ENCODE measurements at regions not wholly inside any gene's neighbourhood (a gene's known extent, or its start where the extent isn't known, plus 50 kb on each side); places are given as distances from the start of the nearest gene placed in this dataset.
A peak's percentile ranks its signal among the peaks of the same experiment; 100 is the strongest.

DNA sequence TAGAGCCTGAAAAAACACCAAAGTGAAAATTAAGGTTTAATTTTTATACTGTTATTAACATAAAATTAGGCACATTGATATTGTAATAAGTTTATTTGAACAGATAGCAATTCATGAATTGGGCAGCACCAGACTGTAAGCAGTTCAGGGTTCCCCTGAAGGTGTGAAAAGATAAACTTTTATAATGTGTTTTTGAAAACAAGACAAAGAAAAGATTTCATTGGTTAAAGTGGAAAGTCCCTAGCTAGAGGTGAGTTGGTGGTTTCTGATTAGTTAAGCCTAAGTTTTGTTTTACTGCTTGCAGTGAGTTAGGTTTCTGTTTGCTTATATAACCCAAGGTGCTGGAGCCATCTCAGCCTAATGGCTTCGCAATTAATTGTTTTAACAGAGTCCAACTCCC is 96.5 kb upstream of the RPS23 start:
- no peak for DNase-seq (ENCODE audit: low spot score)
- Histone ChIP-seq H3K9me3 (ENCODE audit: severe bottlenecking) (no peaks in the 10 kb centered on the region), H3K36me3 (ENCODE audit: low read depth) (no peaks in the 10 kb centered on the region), H3K4me1 (ENCODE audit: insufficient read depth, poor library complexity, severe bottlenecking) (no peaks in the 10 kb centered on the region), H3K27ac (ENCODE audit: poor library complexity, severe bottlenecking) (no peak overlapping the region), H3K4me3 (ENCODE audit: severe bottlenecking) (no peak overlapping the region), H3K27me3 (ENCODE audit: insufficient read depth, poor library complexity, severe bottlenecking) (no peaks in the 10 kb centered on the region)
- ATAC-seq (ENCODE audit: low read depth), result no peak
- no peak for TF ChIP-seq CTCF (IDR thresholded peaks at IDR 0.05; ENCODE audit: poor library complexity, severe bottlenecking)

DNA sequence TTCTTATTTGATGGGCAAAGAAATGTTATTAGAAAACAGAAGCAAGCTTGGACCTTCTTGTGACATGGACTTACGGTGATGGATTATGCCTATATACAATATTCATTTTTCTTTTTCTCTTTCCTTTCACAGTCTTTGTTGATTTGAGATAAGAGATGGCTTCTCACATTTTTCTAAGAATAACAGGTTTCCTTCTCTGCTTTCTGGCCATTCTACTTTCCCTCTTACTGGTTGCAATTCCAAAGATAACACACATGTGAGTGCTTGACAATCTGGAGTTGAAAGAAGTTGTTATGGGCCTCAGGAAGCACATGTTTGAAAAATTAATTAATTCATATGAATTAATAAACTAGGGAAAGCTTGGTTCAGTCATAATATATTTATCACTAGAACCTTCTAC is 89.8 kb upstream of the RPS23 start:
- DNase-seq (ENCODE audit: low spot score) (no peak), ATAC-seq (ENCODE audit: low read depth) (no peak)
- no peak for TF ChIP-seq CTCF (IDR thresholded peaks at IDR 0.05; ENCODE audit: poor library complexity, severe bottlenecking)
- Histone ChIP-seq H3K27me3 (ENCODE audit: insufficient read depth, poor library complexity, severe bottlenecking) (no peaks in the 10 kb centered on the region), H3K4me3 (ENCODE audit: severe bottlenecking) (no peak overlapping the region), H3K4me1 (ENCODE audit: insufficient read depth, poor library complexity, severe bottlenecking) (peaks cover 15% of the 10 kb centered on the region), H3K27ac (ENCODE audit: poor library complexity, severe bottlenecking) (no peak overlapping the region), H3K36me3 (ENCODE audit: low read depth) (no peaks in the 10 kb centered on the region), H3K9me3 (ENCODE audit: severe bottlenecking) (no peaks in the 10 kb centered on the region)

DNA sequence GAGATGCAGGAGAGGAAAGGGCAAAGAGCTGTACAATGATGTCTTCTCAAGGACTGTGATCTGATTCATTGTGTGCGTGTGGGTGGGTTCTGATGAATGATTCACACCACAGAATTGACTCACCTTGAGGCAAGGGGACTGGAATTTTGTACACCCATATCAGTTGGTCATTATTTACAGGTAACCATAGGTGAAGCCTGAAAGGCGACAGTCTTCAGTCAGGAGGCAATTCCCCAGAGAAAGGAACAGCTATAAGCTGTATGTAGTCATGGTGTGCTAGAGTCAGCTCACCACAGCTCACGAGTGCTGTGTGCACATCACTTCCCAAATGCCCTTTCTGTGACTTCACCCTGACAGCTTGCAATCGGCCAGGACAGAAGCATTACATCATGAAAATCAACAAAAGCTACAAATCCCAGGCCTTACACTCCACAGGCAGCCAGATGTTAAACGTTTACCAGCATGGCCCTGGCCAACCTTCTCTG is 87.6 kb upstream of the RPS23 start:
- no peak for TF ChIP-seq CTCF (IDR thresholded peaks at IDR 0.05; ENCODE audit: poor library complexity, severe bottlenecking)

DNA sequence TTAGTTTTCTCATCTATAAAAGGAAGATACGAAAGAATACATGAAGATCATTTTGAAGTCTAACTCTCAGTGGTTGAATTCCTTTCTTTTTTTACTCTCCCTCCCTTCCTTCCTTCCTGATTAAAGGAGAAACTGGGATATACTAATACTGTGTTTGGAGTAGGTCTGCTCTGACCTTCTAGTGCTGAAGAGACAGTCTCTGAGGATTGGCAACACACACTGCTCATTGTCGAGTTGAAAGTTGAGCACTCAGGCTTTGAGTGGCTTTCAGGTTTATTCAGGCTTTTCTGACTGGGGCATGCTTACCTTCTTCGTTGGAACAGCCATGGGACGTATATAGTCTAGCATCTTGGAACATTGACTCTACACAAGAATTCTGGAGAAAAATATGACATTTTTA is 86.9 kb upstream of the RPS23 start:
- peaks cover 15% of the 10 kb centered on the region for H3K4me1 ChIP-seq (ENCODE audit: insufficient read depth, poor library complexity, severe bottlenecking)
- H3K36me3 ChIP-seq (ENCODE audit: low read depth), result no peaks in the 10 kb centered on the region
- DNase-seq (ENCODE audit: low spot score) (no peak), ATAC-seq (ENCODE audit: low read depth) (no peak)
- no peak overlapping the region for H3K4me3 ChIP-seq (ENCODE audit: severe bottlenecking)
- no peaks in the 10 kb centered on the region for H3K9me3 ChIP-seq (ENCODE audit: severe bottlenecking)
- no peaks in the 10 kb centered on the region for H3K27me3 ChIP-seq (ENCODE audit: insufficient read depth, poor library complexity, severe bottlenecking)
- TF ChIP-seq CTCF (IDR thresholded peaks at IDR 0.05; ENCODE audit: poor library complexity, severe bottlenecking), result no peak
- H3K27ac ChIP-seq (ENCODE audit: poor library complexity, severe bottlenecking), result peak overlapping the region; percentile 54

More for the DNA sequence above, 87.6 kb upstream of the RPS23 start:
- DNase-seq (ENCODE audit: low spot score), result no peak
- Histone ChIP-seq H3K4me3 (ENCODE audit: severe bottlenecking) (no peak overlapping the region), H3K27ac (ENCODE audit: poor library complexity, severe bottlenecking) (peak overlapping the region; percentile 54), H3K9me3 (ENCODE audit: severe bottlenecking) (no peaks in the 10 kb centered on the region), H3K4me1 (ENCODE audit: insufficient read depth, poor library complexity, severe bottlenecking) (peaks cover 15% of the 10 kb centered on the region), H3K36me3 (ENCODE audit: low read depth) (no peaks in the 10 kb centered on the region), H3K27me3 (ENCODE audit: insufficient read depth, poor library complexity, severe bottlenecking) (no peaks in the 10 kb centered on the region)
- peak; percentile 93 for ATAC-seq (ENCODE audit: low read depth)

- Histone ChIP-seq H3K36me3 (ENCODE audit: low read depth) (no peaks in the 10 kb centered on the region), H3K4me1 (ENCODE audit: insufficient read depth, poor library complexity, severe bottlenecking) (peaks cover 15% of the 10 kb centered on the region), H3K9me3 (ENCODE audit: severe bottlenecking) (no peaks in the 10 kb centered on the region), H3K27me3 (ENCODE audit: insufficient read depth, poor library complexity, severe bottlenecking) (no peaks in the 10 kb centered on the region), H3K27ac (ENCODE audit: poor library complexity, severe bottlenecking) (no peak overlapping the region), H3K4me3 (ENCODE audit: severe bottlenecking) (no peak overlapping the region)
- ATAC-seq (ENCODE audit: low read depth), result peak; percentile 49
- DNase-seq (ENCODE audit: low spot score), result no peak
- TF ChIP-seq CTCF (IDR thresholded peaks at IDR 0.05; ENCODE audit: poor library complexity, severe bottlenecking), result peak; percentile 61
These were observed 86.3 kb upstream of the RPS23 start for GRCh38 chr5:82364497-82364896.

All from RWPE2 (cell line).